Smooth muscle cell (in vitro differentiated cells): ENCODE measurements at regions not wholly inside any gene's neighbourhood (a gene's known extent, or its start where the extent isn't known, plus 50 kb on each side); places are given as distances from the start of the nearest gene placed in this dataset.

Source experiments
- DNase-seq: peaks from one replicate; lab custom pipeline; 2025; ENCODE audit not compliant: unreplicated experiment; lab: John Stamatoyannopoulos, UW
- H2AFZ ChIP-seq: fragments of 200-600 bp; sonication (generic); 2 replicates; pipeline ENCODE4 v1.6.0; 2016; ENCODE audit warnings: antibody characterized with exemption, low read depth, mild to moderate bottlenecking
- H3F3A ChIP-seq: fragments of 200-600 bp; sonication (generic); 2 replicates; pipeline ENCODE4 v1.6.0; 2017; ENCODE audit warnings: antibody characterized with exemption, low read depth
- H3K27ac ChIP-seq: fragments of 200-600 bp; sonication (generic); 2 replicates; pipeline ENCODE4 v1.5.1; 2016; ENCODE audit warnings: low read depth, mild to moderate bottlenecking
- H3K27me3 ChIP-seq: fragments of 200-600 bp; sonication (generic); 2 replicates; pipeline ENCODE4 v1.6.1; 2016; ENCODE audit warnings: low read depth, mild to moderate bottlenecking
- H3K36me3 ChIP-seq: fragments of 200-600 bp; sonication (generic); 2 replicates; pipeline ENCODE4 v1.5.1; 2016; ENCODE audit warnings: low read depth
- H3K4me1 ChIP-seq: fragments of 200-600 bp; sonication (generic); 2 replicates; pipeline ENCODE4 v1.5.1; 2016; ENCODE audit warnings: low read depth
- H3K4me2 ChIP-seq: fragments of 200-600 bp; sonication (generic); 2 replicates; pipeline ENCODE4 v1.6.0; 2016; ENCODE audit warnings: mild to moderate bottlenecking
- H3K4me3 ChIP-seq: fragments of 200-600 bp; sonication (generic); 2 replicates; pipeline ENCODE4 v1.5.1; 2016; ENCODE audit warnings: mild to moderate bottlenecking
- H3K79me2 ChIP-seq: fragments of 200-600 bp; sonication (generic); 2 replicates; pipeline ENCODE4 v1.6.0; 2016; ENCODE audit warnings: low read depth, mild to moderate bottlenecking
- H3K9ac ChIP-seq: fragments of 200-600 bp; sonication (generic); 2 replicates; pipeline ENCODE4 v1.6.0; 2016; ENCODE audit warnings: low read depth
- H3K9me3 ChIP-seq: fragments of 200-600 bp; sonication (generic); replicated peaks from 2 replicates; pipeline ENCODE4 v1.5.1; 2016; ENCODE audit warnings: low read depth
- H4K20me1 ChIP-seq: fragments of 200-600 bp; sonication (generic); 2 replicates; pipeline ENCODE4 v1.6.0; 2016; ENCODE audit warnings: low read depth
- CTCF ChIP-seq: fragments of 200-600 bp; sonication (generic); IDR thresholded peaks from 2 replicates; pipeline ENCODE4 v1.5.1; 2017; ENCODE audit warnings: borderline replicate concordance, mild to moderate bottlenecking, antibody characterized with exemption; ENCODE audit not compliant: insufficient read depth, poor library complexity, severe bottlenecking
- WGBS: methylation state at CpG from one replicate; pipeline ENCODE4 v1.1.7; 2016; ENCODE audit warnings: low lambda C conversion rate; 5-methylcytosine and 5-hydroxymethylcytosine counted together

GRCh38 chr1:99361406-99361805 is 97.1 kb downstream of the PLPPR4 start:
- H3K27me3 ChIP-seq: no peaks in the 10 kb centered on the region
- no peak overlapping the region for H3K4me3 ChIP-seq
- H3K4me2 ChIP-seq: no peak overlapping the region
- H2AFZ ChIP-seq: no peak overlapping the region
- no peak overlapping the region for H3K27ac ChIP-seq
- no peaks in the 10 kb centered on the region for H3K36me3 ChIP-seq
- H3K9me3 ChIP-seq: no peaks in the 10 kb centered on the region
- H4K20me1 ChIP-seq: no peaks in the 10 kb centered on the region
- H3K4me1 ChIP-seq: no peaks in the 10 kb centered on the region
- no peaks in the 10 kb centered on the region for H3K79me2 ChIP-seq
- TF ChIP-seq CTCF: no peak
- DNase-seq: no peak
- no peaks in the 10 kb centered on the region for H3F3A ChIP-seq
- WGBS: 39% methylated on average over 2 of the region's 2 CpGs
- no peak overlapping the region for H3K9ac ChIP-seq

- Histone ChIP-seq H3K4me1 (no peaks in the 10 kb centered on the region), H3F3A (no peaks in the 10 kb centered on the region), H3K79me2 (no peaks in the 10 kb centered on the region), H4K20me1 (no peaks in the 10 kb centered on the region), H3K4me3 (no peak overlapping the region), H3K27me3 (no peaks in the 10 kb centered on the region), H3K9ac (no peak overlapping the region), H3K9me3 (no peaks in the 10 kb centered on the region), H3K27ac (no peak overlapping the region), H3K4me2 (no peak overlapping the region), H2AFZ (no peak overlapping the region), H3K36me3 (no peaks in the 10 kb centered on the region)
- no peak for TF ChIP-seq CTCF
- 67% methylated on average over 2 of the region's 2 CpGs for WGBS
- no peak for DNase-seq
Observed at GRCh38 chr1:99363531-99363930, 99.2 kb downstream of the PLPPR4 start.

- Histone ChIP-seq H3K9me3 (no peaks in the 10 kb centered on the region), H3K9ac (no peak overlapping the region), H3K27ac (no peak overlapping the region), H3K4me1 (no peaks in the 10 kb centered on the region), H2AFZ (peak overlapping the region; percentile 51), H3K4me2 (no peak overlapping the region), H3F3A (no peaks in the 10 kb centered on the region), H3K79me2 (no peaks in the 10 kb centered on the region), H3K4me3 (no peak overlapping the region), H4K20me1 (no peaks in the 10 kb centered on the region), H3K36me3 (no peaks in the 10 kb centered on the region), H3K27me3 (no peaks in the 10 kb centered on the region)
- no peak for DNase-seq
- no peak for TF ChIP-seq CTCF
- 52% methylated on average over 6 of the region's 6 CpGs for WGBS
Observed at GRCh38 chr1:99365141-99365540, 100.8 kb downstream of the PLPPR4 start.

- Histone ChIP-seq H4K20me1 (no peaks in the 10 kb centered on the region), H3K9me3 (no peaks in the 10 kb centered on the region), H3K79me2 (no peaks in the 10 kb centered on the region), H3K4me2 (no peak overlapping the region), H3K27me3 (no peaks in the 10 kb centered on the region), H3K4me1 (no peaks in the 10 kb centered on the region), H3K4me3 (no peak overlapping the region), H3F3A (no peaks in the 10 kb centered on the region), H3K9ac (no peak overlapping the region), H2AFZ (peak overlapping the region; percentile 51), H3K27ac (no peak overlapping the region), H3K36me3 (no peaks in the 10 kb centered on the region)
- no peak for DNase-seq
- TF ChIP-seq CTCF: no peak
- WGBS: 23% methylated on average over 1 of the region's 1 CpG
Observed at GRCh38 chr1:99365545-99365944, 101.3 kb downstream of the PLPPR4 start.
